ENCODE measurements at regions not wholly inside any gene's neighbourhood (a gene's known extent, or its start where the extent isn't known, plus 50 kb on each side); places are given as distances from the start of the nearest gene placed in this dataset.

GRCh38 chr3:59152943-59153342 lies 103.1 kb upstream of the CFAP20DC start:
- Histone ChIP-seq H3K9me3 (ENCODE audit: control insufficient read depth, insufficient read depth, low read length) (no peaks in the 10 kb centered on the region), H3K27ac (ENCODE audit: low read depth, low read length) (no peak overlapping the region), H3K27me3 (ENCODE audit: control insufficient read depth, insufficient read depth, low read length) (no peaks in the 10 kb centered on the region), H3K4me3 (ENCODE audit: low read depth, low read length) (no peak overlapping the region)
- no peak for DNase-seq (ENCODE audit: low read depth, low spot score)
- ChIA-PET POLR2A (no interaction called here), CTCF (no interaction called here)
- TF ChIP-seq CTCF (IDR thresholded peaks at IDR 0.05; ENCODE audit: low read depth, low read length), result no peak

- CTCF ChIA-PET, result no interaction called here
- POLR2A ChIA-PET, result no interaction called here
- Histone ChIP-seq H3K27me3 (ENCODE audit: control insufficient read depth, insufficient read depth, low read length) (no peaks in the 10 kb centered on the region), H3K4me3 (ENCODE audit: low read depth, low read length) (no peak overlapping the region), H3K9me3 (ENCODE audit: control insufficient read depth, insufficient read depth, low read length) (no peaks in the 10 kb centered on the region), H3K27ac (ENCODE audit: low read depth, low read length) (no peak overlapping the region)
- no peak for DNase-seq (ENCODE audit: low read depth, low spot score)
- TF ChIP-seq CTCF (IDR thresholded peaks at IDR 0.05; ENCODE audit: low read depth, low read length), result no peak
Observed at GRCh38 chr3:59150039-59150438, 100.2 kb upstream of the CFAP20DC start.

DNA sequence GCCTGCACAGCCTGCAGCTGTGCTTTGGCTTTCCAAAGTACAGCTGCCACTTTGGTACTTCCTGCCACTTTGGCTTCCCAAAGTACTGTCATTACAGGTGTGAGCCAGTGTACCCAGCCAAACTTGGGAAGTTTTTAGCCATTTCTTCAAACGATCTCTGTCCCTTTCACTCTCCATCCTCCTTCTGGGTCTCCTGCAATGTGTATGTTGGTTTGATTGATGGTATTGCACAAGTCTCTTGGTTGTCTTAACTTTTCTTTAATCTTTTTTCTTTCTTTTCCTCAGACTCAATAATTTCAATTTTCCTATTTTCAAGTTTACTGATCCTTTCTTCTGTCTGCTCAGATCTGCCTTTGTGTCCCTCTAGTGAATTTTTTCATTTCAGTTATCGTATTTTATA lies 99.3 kb upstream of the CFAP20DC start:
- Histone ChIP-seq H3K27me3 (ENCODE audit: control insufficient read depth, insufficient read depth, low read length) (no peaks in the 10 kb centered on the region), H3K9me3 (ENCODE audit: control insufficient read depth, insufficient read depth, low read length) (no peaks in the 10 kb centered on the region), H3K4me3 (ENCODE audit: low read depth, low read length) (no peak overlapping the region), H3K27ac (ENCODE audit: low read depth, low read length) (no peak overlapping the region)
- ChIA-PET CTCF (interaction anchor here (0.7 kb wide), 1 partner anchor 792 kb away, joined by 3 read pairs; no protein-coding TSS in a partner anchor), POLR2A (no interaction called here)
- TF ChIP-seq CTCF (IDR thresholded peaks at IDR 0.05; ENCODE audit: low read depth, low read length), result no peak
- no peak for DNase-seq (ENCODE audit: low read depth, low spot score)

- ChIA-PET CTCF (no interaction called here), POLR2A (no interaction called here)
- DNase-seq (ENCODE audit: low read depth, low spot score), result no peak
Observed at GRCh38 chr3:59143447-59143846, 93.6 kb upstream of the CFAP20DC start.

GRCh38 chr3:59142556-59142955 lies 92.7 kb upstream of the CFAP20DC start:
- no peaks in the 10 kb centered on the region for H3K27me3 ChIP-seq (ENCODE audit: control insufficient read depth, insufficient read depth, low read length)
- no peak for DNase-seq (ENCODE audit: low read depth, low spot score)
- no peaks in the 10 kb centered on the region for H3K9me3 ChIP-seq (ENCODE audit: control insufficient read depth, insufficient read depth, low read length)
- POLR2A ChIA-PET, result no interaction called here
- no peak for TF ChIP-seq CTCF (IDR thresholded peaks at IDR 0.05; ENCODE audit: low read depth, low read length)
- no peak overlapping the region for H3K4me3 ChIP-seq (ENCODE audit: low read depth, low read length)
- CTCF ChIA-PET, result interaction anchor here (1.3 kb wide), 1 partner anchor 433 kb away, joined by 3 read pairs; no protein-coding TSS in a partner anchor
- H3K27ac ChIP-seq (ENCODE audit: low read depth, low read length), result no peak overlapping the region

More at GRCh38 chr3:59143447-59143846, 93.6 kb upstream of the CFAP20DC start:
- H3K9me3 ChIP-seq (ENCODE audit: control insufficient read depth, insufficient read depth, low read length), result no peaks in the 10 kb centered on the region
- no peak overlapping the region for H3K27ac ChIP-seq (ENCODE audit: low read depth, low read length)
- peak; percentile 36; the same call in 1 of the 2 replicates for TF ChIP-seq CTCF (IDR thresholded peaks at IDR 0.05; ENCODE audit: low read depth, low read length)
- H3K4me3 ChIP-seq (ENCODE audit: low read depth, low read length), result no peak overlapping the region
- no peaks in the 10 kb centered on the region for H3K27me3 ChIP-seq (ENCODE audit: control insufficient read depth, insufficient read depth, low read length)
